Psoas muscle (tissue), 7 donors: ENCODE measurements at regions not wholly inside any gene's neighbourhood (a gene's known extent, or its start where the extent isn't known, plus 50 kb on each side); places are given as distances from the start of the nearest gene placed in this dataset.

ENCODE experiments used
- ATAC-seq, 4 donors: fragments of 200-7000 bp; cut with Tn5 transposase; one replicate each; pipeline ENCODE4 v1.9.1; 2020; ENCODE audit warnings: moderate library complexity in 3 of 4, mild to moderate bottlenecking in 2 of 4
- DNase-seq, 2 donors: peaks; one replicate each; pipeline ENCODE4 v3.0.0-alpha.2; 2020
- H3K27ac ChIP-seq: fragments of 200-600 bp; one replicate; pipeline ENCODE4 v1.8.0; 2022
- H3K27me3 ChIP-seq, 3 donors: fragments of 200-600 bp in 1 of 3; one replicate each; pipeline versions ENCODE4 v1.6.1 to v1.8.0; 2013 to 2022; ENCODE audit warnings: low read length in 2 of 3, mild to moderate bottlenecking in 2 of 3, moderate library complexity in 1 of 3; ENCODE audit not compliant: insufficient read depth in 3 of 3
- H3K36me3 ChIP-seq, 2 donors: fragments of 200-600 bp in 1 of 2; one replicate each; pipeline versions ENCODE4 v1.6.1 to v1.8.0; 2013 to 2022; ENCODE audit warnings: low read depth in 1 of 2, mild to moderate bottlenecking in 1 of 2, moderate library complexity in 1 of 2; ENCODE audit not compliant: insufficient read depth in 1 of 2
- H3K4me1 ChIP-seq: fragments of 200-600 bp; one replicate; pipeline ENCODE4 v1.8.0; 2022
- H3K4me3 ChIP-seq: fragments of 200-600 bp; one replicate; pipeline ENCODE4 v1.8.0; 2022; ENCODE audit warnings: mild to moderate bottlenecking
- H3K9me3 ChIP-seq: fragments of 200-600 bp; one replicate; pipeline ENCODE4 v1.8.0; 2022
- WGBS, 3 donors: extraction: QIAGEN DNeasy Blood & Tissue Kit; methylation state at CpG; one replicate each; pipeline versions ENCODE4 v1.1.6 to v1.1.7; 2013; 5-methylcytosine and 5-hydroxymethylcytosine counted together
- intact Hi-C, 2 donors: fragments of 100-400 bp; cut with DNase I; formaldehyde crosslinking; loops; one replicate each; pipeline versions ENCODE4 v1.11.0 to v1.14.2; 2022
- TF ChIP-seq, protein P1 (sequence below): fragments of 200-600 bp; IDR thresholded peaks from one replicate; pipeline ENCODE4 v1.8.0; 2022; ENCODE audit warnings: antibody characterized with exemption
- donor health status: healthy with polysubstance abuse.
- donor health status: DM: no; HTN: no; CAD: no; lungs with moderate emphysema.
- donor health status: Bipolar disorder and iron deficiency.
- donor health status: healthy.
- donor health status: DM: yes; HTN: yes; CAD: no.
- donor health status: DM: no; HTN: no; CAD: no.
- donor health status: DM: yes; HTN: yes; CAD: no.

DNA sequence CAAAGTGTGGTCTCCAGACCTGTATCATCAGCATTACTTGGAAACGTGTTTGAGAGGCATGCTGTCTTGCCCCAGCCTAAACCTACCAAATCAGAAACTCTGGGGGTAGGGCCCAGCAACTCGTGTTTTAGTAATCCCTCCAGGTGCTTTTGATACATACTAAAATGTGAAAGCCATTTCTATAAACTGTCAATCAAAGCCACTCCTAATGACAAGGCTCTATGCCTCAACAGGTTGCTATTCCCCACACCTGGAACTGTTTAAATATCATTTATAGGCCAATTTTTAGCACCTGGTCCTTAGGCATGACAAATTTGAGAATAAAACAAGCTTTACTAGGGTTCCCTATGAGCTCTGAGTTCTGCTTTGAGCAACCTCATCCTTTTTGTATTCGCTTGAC lies 158.7 kb upstream of the NR5A2 start:
- no peak for DNase-seq
- Histone ChIP-seq H3K4me3 (no peak overlapping the region), H3K36me3 (no peaks in the 10 kb centered on the region), H3K27ac (no peak overlapping the region), H3K4me1 (no peaks in the 10 kb centered on the region), H3K27me3 (peaks cover 0 to 2% (median 0%) of the 10 kb centered on the region in 3 donors), H3K9me3 (no peaks in the 10 kb centered on the region)
- 37 to 54% (median 45%) methylated on average over 3 of the region's 3 CpGs for WGBS, 3 donors
- TF ChIP-seq, protein P1, sequence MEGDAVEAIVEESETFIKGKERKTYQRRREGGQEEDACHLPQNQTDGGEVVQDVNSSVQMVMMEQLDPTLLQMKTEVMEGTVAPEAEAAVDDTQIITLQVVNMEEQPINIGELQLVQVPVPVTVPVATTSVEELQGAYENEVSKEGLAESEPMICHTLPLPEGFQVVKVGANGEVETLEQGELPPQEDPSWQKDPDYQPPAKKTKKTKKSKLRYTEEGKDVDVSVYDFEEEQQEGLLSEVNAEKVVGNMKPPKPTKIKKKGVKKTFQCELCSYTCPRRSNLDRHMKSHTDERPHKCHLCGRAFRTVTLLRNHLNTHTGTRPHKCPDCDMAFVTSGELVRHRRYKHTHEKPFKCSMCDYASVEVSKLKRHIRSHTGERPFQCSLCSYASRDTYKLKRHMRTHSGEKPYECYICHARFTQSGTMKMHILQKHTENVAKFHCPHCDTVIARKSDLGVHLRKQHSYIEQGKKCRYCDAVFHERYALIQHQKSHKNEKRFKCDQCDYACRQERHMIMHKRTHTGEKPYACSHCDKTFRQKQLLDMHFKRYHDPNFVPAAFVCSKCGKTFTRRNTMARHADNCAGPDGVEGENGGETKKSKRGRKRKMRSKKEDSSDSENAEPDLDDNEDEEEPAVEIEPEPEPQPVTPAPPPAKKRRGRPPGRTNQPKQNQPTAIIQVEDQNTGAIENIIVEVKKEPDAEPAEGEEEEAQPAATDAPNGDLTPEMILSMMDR, result no peak
- intact Hi-C loops, result no loop called here
- ATAC-seq, result no peak

- WGBS, 3 donors, result 70 to 85% (median 73%) methylated on average over 3 of the region's 3 CpGs
- Histone ChIP-seq H3K9me3 (no peaks in the 10 kb centered on the region), H3K4me1 (no peaks in the 10 kb centered on the region), H3K4me3 (no peak overlapping the region), H3K27me3 (peaks cover 0 to 2% (median 0%) of the 10 kb centered on the region in 3 donors), H3K27ac (no peak overlapping the region), H3K36me3 (no peaks in the 10 kb centered on the region)
- TF ChIP-seq, protein P1, result no peak
- no peak for DNase-seq
- ATAC-seq, result no peak
- intact Hi-C loops, result no loop called here
Observed at GRCh38 chr1:199875337-199875736, 152.2 kb upstream of the NR5A2 start.

DNA sequence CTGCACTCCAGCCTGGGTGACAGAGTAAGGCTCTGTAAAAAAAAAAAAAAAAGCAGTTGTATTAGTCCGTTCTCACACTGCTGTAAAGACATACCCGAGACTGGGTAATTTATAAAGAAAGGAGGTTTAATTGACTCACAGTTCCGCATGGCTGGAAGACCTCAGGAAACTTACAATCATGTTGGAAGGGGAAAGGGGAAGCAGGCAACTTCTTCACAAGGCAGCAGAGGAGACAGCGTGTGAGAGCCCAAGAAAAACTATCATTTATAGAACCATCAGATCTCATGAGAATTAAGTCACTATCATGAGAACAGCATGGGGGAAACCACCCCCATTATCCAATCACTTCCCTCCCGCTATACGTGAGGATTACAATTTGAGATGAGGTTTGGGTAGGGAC lies 151.7 kb upstream of the NR5A2 start:
- no peaks in the 10 kb centered on the region for H3K4me1 ChIP-seq
- H3K27ac ChIP-seq, result no peak overlapping the region
- no peak overlapping the region for H3K4me3 ChIP-seq
- TF ChIP-seq, protein P1, result no peak
- no peaks in the 10 kb centered on the region for H3K36me3 ChIP-seq
- intact Hi-C loops, result no loop called here
- no peak for ATAC-seq
- H3K27me3 ChIP-seq, result peaks cover 0 to 2% (median 0%) of the 10 kb centered on the region in 3 donors
- no peaks in the 10 kb centered on the region for H3K9me3 ChIP-seq
- no peak for DNase-seq
- 82 to 88% (median 86%) methylated on average over 6 of the region's 6 CpGs for WGBS, 3 donors

DNA sequence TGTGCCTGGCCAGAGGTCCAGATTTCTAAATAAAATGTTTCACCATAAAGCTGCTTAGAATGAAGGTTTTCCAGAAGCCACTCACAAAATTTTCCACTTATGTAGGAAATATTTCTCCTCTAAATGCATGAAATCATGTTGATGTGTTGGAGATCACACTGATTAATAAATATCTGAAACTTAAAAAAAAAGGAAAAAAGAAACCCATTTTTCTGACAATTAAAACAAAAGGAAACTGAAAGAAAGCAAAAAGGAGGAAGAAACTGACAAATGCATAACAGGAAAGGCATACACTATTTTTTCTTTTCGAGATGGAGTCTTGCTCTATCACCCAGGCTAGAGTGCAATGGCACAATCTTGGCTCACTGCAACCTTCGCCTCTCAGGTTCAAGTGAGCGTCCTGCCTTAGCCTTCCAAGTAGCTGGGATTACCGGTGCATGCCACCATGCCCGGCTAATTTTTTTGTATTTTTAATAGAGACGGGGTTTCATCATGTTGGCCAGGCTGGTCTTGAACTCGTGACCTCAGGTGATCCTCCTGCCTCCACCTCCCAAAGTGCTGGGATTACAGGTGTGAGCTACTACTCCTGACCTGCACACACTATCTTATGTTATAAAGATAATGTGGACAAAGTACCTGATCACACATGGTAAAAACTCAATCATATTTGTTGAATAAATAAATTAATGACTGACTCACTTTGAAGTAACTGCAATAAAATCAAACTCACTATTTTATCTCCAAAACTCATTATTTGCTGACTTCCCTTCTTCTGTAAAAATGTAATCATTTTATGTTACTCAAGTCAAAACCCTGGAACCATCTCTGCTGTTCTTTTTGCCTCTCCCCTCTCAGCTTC lies 149.8 kb upstream of the NR5A2 start:
- ATAC-seq (no peak), DNase-seq (no peak)
- H3K27ac ChIP-seq, result no peak overlapping the region
- TF ChIP-seq, protein P1, result no peak
- no peaks in the 10 kb centered on the region for H3K36me3 ChIP-seq
- H3K9me3 ChIP-seq, result no peaks in the 10 kb centered on the region
- no peak overlapping the region for H3K4me3 ChIP-seq
- no peaks in the 10 kb centered on the region for H3K27me3 ChIP-seq
- no peaks in the 10 kb centered on the region for H3K4me1 ChIP-seq
- 86 to 90% (median 88%) methylated on average over 7 of the region's 7 CpGs for WGBS, 3 donors
- intact Hi-C loops, result no loop called here
